Caco-2 (cell line): ENCODE measurements at regions not wholly inside any gene's neighbourhood (a gene's known extent, or its start where the extent isn't known, plus 50 kb on each side); places are given as distances from the start of the nearest gene placed in this dataset.

Experiments
- BruUV-seq: library from RNA; stranded (reverse); fragments of 400-500 nt; replicated peaks from 2 replicates; lab custom pipeline; 2021; lab: Mats Ljungman, UMichigan
- CTCF ChIA-PET: fragments of 300-600 bp; sonication (Branson Sonifier 250); formaldehyde crosslinking; loops from one replicate; lab custom pipeline; 2022; ENCODE audit warnings: antibody characterized with exemption; lab: Charles Lee
- POLR2A ChIA-PET: fragments of 300-600 bp; sonication (Branson Sonifier 250); formaldehyde crosslinking; loops from one replicate; lab custom pipeline; 2022; ENCODE audit warnings: antibody characterized with exemption; lab: Charles Lee
- DNase-seq, 2 experiments: peaks; one replicate each; pipeline versions ENCODE4 v3.0.0 to v3.0.0-alpha.2; 2020 to 2022
- H3K27me3 ChIP-seq: replicated peaks from 2 replicates; pipeline ENCODE4 v1.6.0; 2011; ENCODE audit warnings: low read length; ENCODE audit not compliant: control insufficient read depth, insufficient read depth
- H3K36me3 ChIP-seq: 2 replicates; pipeline ENCODE4 v1.5.1; 2011; ENCODE audit warnings: low read length; ENCODE audit not compliant: control insufficient read depth, insufficient read depth
- H3K4me1 ChIP-seq: fragments of 250-450 bp; sonication (Bioruptor Pico); 2 replicates; pipeline ENCODE4 v1.5.1; 2020; ENCODE audit warnings: mild to moderate bottlenecking
- H3K4me3 ChIP-seq: 2 replicates; pipeline ENCODE4 v1.5.1; 2011; ENCODE audit warnings: low read depth, mild to moderate bottlenecking, control low read depth, low read length
- H3K9me3 ChIP-seq: fragments of 250-450 bp; sonication (Bioruptor Pico); 2 replicates; pipeline ENCODE4 v1.5.1; 2020; ENCODE audit warnings: mild to moderate bottlenecking, moderate library complexity
- H3K27ac Mint-ChIP-seq: one replicate; pipeline ENCODE4 v1.8.0; 2022; ENCODE audit warnings: mixed read lengths; ENCODE audit not compliant: unreplicated experiment
- H3K27me3 Mint-ChIP-seq: one replicate; pipeline ENCODE4 v1.8.0; 2022; ENCODE audit warnings: mixed read lengths; ENCODE audit not compliant: insufficient read depth, unreplicated experiment
- H3K36me3 Mint-ChIP-seq: one replicate; pipeline ENCODE4 v1.8.0; 2022; ENCODE audit warnings: mild to moderate bottlenecking, mixed read lengths; ENCODE audit not compliant: insufficient read depth, unreplicated experiment
- H3K4me1 Mint-ChIP-seq: one replicate; pipeline ENCODE4 v1.8.0; 2022; ENCODE audit warnings: low read depth, mixed read lengths; ENCODE audit not compliant: unreplicated experiment
- H3K4me3 Mint-ChIP-seq: one replicate; pipeline ENCODE4 v1.8.0; 2022; ENCODE audit warnings: mild to moderate bottlenecking, moderate library complexity, mixed read lengths; ENCODE audit not compliant: unreplicated experiment
- H3K9me3 Mint-ChIP-seq: one replicate; pipeline ENCODE4 v1.8.0; 2022; ENCODE audit warnings: mixed read lengths; ENCODE audit not compliant: unreplicated experiment
- intact Hi-C: fragments of 100-400 bp; cut with micrococcal nuclease; formaldehyde crosslinking; loops from one replicate; pipeline ENCODE4 v1.10.0; 2022; ENCODE audit not compliant: unreplicated experiment
- TF ChIP-seq, protein P1 (sequence below), 2 experiments: fragments of 200-600 bp in 1 of 2; IDR thresholded peaks; 1 replicate in 1 of 2; 2 replicates in 1 of 2; pipeline versions ENCODE4 v1.5.1 to v1.8.0; 2011 to 2022; ENCODE audit warnings: antibody characterized with exemption in 1 of 2, control low read depth in 1 of 2, inconsistent platforms in 1 of 2, low read depth in 1 of 2, low read length in 1 of 2, mild to moderate bottlenecking in 1 of 2, moderate library complexity in 1 of 2; ENCODE audit not compliant: insufficient read depth in 1 of 2, severe bottlenecking in 1 of 2, unreplicated experiment in 1 of 2

DNA sequence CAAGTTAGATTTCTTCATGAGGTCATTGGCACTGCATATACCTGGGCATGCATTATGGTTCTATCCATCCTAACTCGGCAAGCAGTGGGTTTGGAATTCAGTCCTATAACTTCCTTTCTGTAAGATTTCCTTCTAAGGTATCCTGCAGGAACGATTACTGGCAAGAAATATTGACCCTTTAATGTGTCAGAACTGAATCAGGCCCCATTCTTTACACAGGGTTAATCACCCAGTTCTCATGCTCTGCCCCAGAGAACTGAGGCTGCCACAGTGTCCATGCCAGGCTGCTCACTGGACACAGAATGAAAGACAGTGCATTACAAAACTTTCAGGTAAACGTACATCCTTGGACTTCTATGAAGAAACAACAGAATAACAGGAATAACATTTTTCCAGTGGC is 108.9 kb downstream of the RPL22L1 start:
- no peak overlapping the region for H3K27ac Mint-ChIP-seq
- peaks cover 14% of the 10 kb centered on the region for H3K4me1 Mint-ChIP-seq
- H3K27me3 Mint-ChIP-seq, result no peaks in the 10 kb centered on the region
- H3K36me3 Mint-ChIP-seq, result no peaks in the 10 kb centered on the region
- TF ChIP-seq, protein P1, sequence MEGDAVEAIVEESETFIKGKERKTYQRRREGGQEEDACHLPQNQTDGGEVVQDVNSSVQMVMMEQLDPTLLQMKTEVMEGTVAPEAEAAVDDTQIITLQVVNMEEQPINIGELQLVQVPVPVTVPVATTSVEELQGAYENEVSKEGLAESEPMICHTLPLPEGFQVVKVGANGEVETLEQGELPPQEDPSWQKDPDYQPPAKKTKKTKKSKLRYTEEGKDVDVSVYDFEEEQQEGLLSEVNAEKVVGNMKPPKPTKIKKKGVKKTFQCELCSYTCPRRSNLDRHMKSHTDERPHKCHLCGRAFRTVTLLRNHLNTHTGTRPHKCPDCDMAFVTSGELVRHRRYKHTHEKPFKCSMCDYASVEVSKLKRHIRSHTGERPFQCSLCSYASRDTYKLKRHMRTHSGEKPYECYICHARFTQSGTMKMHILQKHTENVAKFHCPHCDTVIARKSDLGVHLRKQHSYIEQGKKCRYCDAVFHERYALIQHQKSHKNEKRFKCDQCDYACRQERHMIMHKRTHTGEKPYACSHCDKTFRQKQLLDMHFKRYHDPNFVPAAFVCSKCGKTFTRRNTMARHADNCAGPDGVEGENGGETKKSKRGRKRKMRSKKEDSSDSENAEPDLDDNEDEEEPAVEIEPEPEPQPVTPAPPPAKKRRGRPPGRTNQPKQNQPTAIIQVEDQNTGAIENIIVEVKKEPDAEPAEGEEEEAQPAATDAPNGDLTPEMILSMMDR (IDR thresholded peaks at IDR 0.05; ENCODE audit: insufficient read depth in 1 of 2, low read depth in 1 of 2, low read length in 1 of 2, severe bottlenecking in 1 of 2, unreplicated experiment in 1 of 2), result no peak
- Histone ChIP-seq H3K4me1 (no peaks in the 10 kb centered on the region), H3K36me3 (no peaks in the 10 kb centered on the region), H3K9me3 (no peaks in the 10 kb centered on the region), H3K4me3 (no peak overlapping the region), H3K27me3 (no peaks in the 10 kb centered on the region)
- H3K4me3 Mint-ChIP-seq, result no peak overlapping the region
- no peak for DNase-seq
- CTCF ChIA-PET, result no interaction called here
- POLR2A ChIA-PET, result no interaction called here
- BruUV-seq, result no TSS peak
- intact Hi-C loops, result no loop called here
- no peaks in the 10 kb centered on the region for H3K9me3 Mint-ChIP-seq

DNA sequence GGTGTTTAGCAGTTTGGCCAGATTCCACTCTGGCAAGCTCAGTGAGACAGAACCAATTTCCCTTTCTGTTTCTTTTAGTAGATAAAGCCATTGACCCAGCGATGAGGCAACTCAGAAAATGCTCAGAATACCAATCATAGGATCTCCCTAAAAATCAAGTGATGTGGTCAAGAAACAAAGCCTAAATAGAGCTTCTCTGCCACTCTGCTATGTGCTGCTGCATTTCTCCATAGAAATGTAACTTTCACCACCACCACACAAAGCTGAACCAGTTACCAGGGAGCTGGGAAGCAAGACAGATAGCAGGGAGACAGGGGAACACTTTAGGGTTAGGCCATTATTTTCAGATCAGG is 109.8 kb downstream of the RPL22L1 start:
- no peak overlapping the region for H3K4me3 ChIP-seq
- H3K36me3 Mint-ChIP-seq, result no peaks in the 10 kb centered on the region
- no peaks in the 10 kb centered on the region for H3K9me3 ChIP-seq
- H3K27me3 Mint-ChIP-seq, result no peaks in the 10 kb centered on the region
- DNase-seq, result no peak
- H3K27me3 ChIP-seq, result no peaks in the 10 kb centered on the region
- CTCF ChIA-PET, result interaction anchor here (1.0 kb wide), 1 partner anchor 51 kb away, joined by 3 read pairs; no protein-coding TSS in a partner anchor
- H3K4me3 Mint-ChIP-seq, result no peak overlapping the region
- TF ChIP-seq, protein P1 (IDR thresholded peaks at IDR 0.05; ENCODE audit: insufficient read depth in 1 of 2, low read depth in 1 of 2, low read length in 1 of 2, severe bottlenecking in 1 of 2, unreplicated experiment in 1 of 2), result no peak
- no peaks in the 10 kb centered on the region for H3K36me3 ChIP-seq
- no peak overlapping the region for H3K27ac Mint-ChIP-seq
- intact Hi-C loops, result no loop called here
- H3K4me1 ChIP-seq, result no peaks in the 10 kb centered on the region
- peaks cover 14% of the 10 kb centered on the region for H3K4me1 Mint-ChIP-seq
- BruUV-seq, result no TSS peak
- H3K9me3 Mint-ChIP-seq, result no peaks in the 10 kb centered on the region
- POLR2A ChIA-PET, result no interaction called here

DNA sequence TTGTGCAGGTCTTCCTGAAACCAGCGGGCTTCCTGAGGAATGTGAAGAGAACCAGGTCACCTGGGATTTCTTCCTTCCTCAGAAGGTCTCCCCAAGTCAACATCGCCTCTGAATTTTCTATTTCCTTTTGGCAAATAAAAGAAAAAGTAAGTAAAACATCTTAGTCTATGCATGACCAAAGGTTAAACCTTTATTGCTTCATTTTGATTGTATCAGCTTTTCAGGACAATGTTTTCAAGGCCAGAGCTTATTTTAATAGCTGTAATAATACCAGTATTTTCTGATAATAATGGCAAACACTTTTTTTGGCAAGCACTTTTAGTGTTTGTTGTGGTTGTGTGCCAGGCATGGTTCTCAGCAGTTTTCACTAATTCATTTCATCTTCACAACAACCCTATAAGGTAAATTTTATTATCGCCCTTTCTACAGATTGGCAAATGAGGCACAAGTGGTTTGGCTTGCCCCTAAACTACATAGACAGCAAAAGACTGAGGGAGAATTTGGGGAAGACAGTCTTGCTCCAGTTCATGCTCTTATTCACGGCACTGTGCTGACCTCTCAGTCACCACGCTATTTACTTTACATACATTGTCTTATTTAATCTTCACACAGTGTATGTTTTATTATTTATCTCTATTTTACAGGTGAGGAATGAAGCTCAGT is 110.4 kb downstream of the RPL22L1 start:
- Histone ChIP-seq H3K9me3 (no peaks in the 10 kb centered on the region), H3K4me3 (no peak overlapping the region), H3K27me3 (no peaks in the 10 kb centered on the region), H3K36me3 (no peaks in the 10 kb centered on the region), H3K4me1 (no peaks in the 10 kb centered on the region)
- POLR2A ChIA-PET, result no interaction called here
- BruUV-seq, result no TSS peak
- no peak overlapping the region for H3K4me3 Mint-ChIP-seq
- intact Hi-C loops, result no loop called here
- no peak for DNase-seq
- no peaks in the 10 kb centered on the region for H3K36me3 Mint-ChIP-seq
- no peaks in the 10 kb centered on the region for H3K9me3 Mint-ChIP-seq
- peaks cover 14% of the 10 kb centered on the region for H3K4me1 Mint-ChIP-seq
- TF ChIP-seq, protein P1 (IDR thresholded peaks at IDR 0.05; ENCODE audit: insufficient read depth in 1 of 2, low read depth in 1 of 2, low read length in 1 of 2, severe bottlenecking in 1 of 2, unreplicated experiment in 1 of 2), result no peak
- H3K27ac Mint-ChIP-seq, result no peak overlapping the region
- CTCF ChIA-PET, result interaction anchor here (1.0 kb wide), 1 partner anchor 52 kb away, joined by 3 read pairs; no protein-coding TSS in a partner anchor
- H3K27me3 Mint-ChIP-seq, result no peaks in the 10 kb centered on the region
